IMR-90 (cell line): ENCODE measurements at regions not wholly inside any gene's neighbourhood (a gene's known extent, or its start where the extent isn't known, plus 50 kb on each side); places are given as distances from the start of the nearest gene placed in this dataset.

Experiments used
- CEBPB ChIP-seq: IDR thresholded peaks from 2 replicates; pipeline ENCODE4 v1.6.1; 2012; ENCODE audit warnings: low read depth, low read length, improper control_type of control experiment
- CTCF ChIP-seq: conservative IDR thresholded peaks from 2 replicates; pipeline ENCODE4 v1.5.1; 2012; ENCODE audit warnings: mild to moderate bottlenecking, low read depth, low read length, improper control_type of control experiment
- MAZ ChIP-seq: IDR thresholded peaks from 2 replicates; pipeline ENCODE4 v1.6.1; 2012; ENCODE audit warnings: low read depth, mild to moderate bottlenecking, low read length, improper control_type of control experiment, moderate library complexity, borderline replicate concordance
- POLR2A ChIP-seq: IDR thresholded peaks from 2 replicates; pipeline ENCODE4 v1.6.1; 2012; ENCODE audit warnings: mild to moderate bottlenecking, low read depth, low read length
- RAD21 ChIP-seq: IDR thresholded peaks from 2 replicates; pipeline ENCODE4 v1.6.1; 2012; ENCODE audit warnings: low read length, improper control_type of control experiment
- RCOR1 ChIP-seq: IDR thresholded peaks from 2 replicates; pipeline ENCODE4 v1.6.1; 2012; ENCODE audit warnings: mild to moderate bottlenecking, low read length, improper control_type of control experiment; ENCODE audit not compliant: insufficient replicate concordance
- SMC3 ChIP-seq: fragments of 150-350 bp; IDR thresholded peaks from 2 replicates; pipeline ENCODE4 v1.6.1; 2016; ENCODE audit warnings: low read depth, mild to moderate bottlenecking, antibody characterized with exemption, low read length, moderate library complexity
- USF2 ChIP-seq: fragments of 150-350 bp; IDR thresholded peaks from 2 replicates; pipeline ENCODE4 v1.6.1; 2017; ENCODE audit warnings: mild to moderate bottlenecking, antibody characterized with exemption, low read length, low read depth

GRCh38 chr1:209445576-209445975, 137.9 kb upstream of the CAMK1G start:
- no peak for TF ChIP-seq POLR2A
- TF ChIP-seq CEBPB: no peak
- no peak for TF ChIP-seq CTCF
- TF ChIP-seq SMC3: no peak
- no peak for TF ChIP-seq RCOR1
- no peak for TF ChIP-seq USF2
- no peak for TF ChIP-seq MAZ
- no peak for TF ChIP-seq RAD21
